ENCODE measurements at regions not wholly inside any gene's neighbourhood (a gene's known extent, or its start where the extent isn't known, plus 50 kb on each side); places are given as distances from the start of the nearest gene placed in this dataset.
"Not testable (repeated sequence)": the region's sequence is repeated elsewhere in the genome, so short reads cannot be mapped to it uniquely, and the experiment has no call there.

DNA sequence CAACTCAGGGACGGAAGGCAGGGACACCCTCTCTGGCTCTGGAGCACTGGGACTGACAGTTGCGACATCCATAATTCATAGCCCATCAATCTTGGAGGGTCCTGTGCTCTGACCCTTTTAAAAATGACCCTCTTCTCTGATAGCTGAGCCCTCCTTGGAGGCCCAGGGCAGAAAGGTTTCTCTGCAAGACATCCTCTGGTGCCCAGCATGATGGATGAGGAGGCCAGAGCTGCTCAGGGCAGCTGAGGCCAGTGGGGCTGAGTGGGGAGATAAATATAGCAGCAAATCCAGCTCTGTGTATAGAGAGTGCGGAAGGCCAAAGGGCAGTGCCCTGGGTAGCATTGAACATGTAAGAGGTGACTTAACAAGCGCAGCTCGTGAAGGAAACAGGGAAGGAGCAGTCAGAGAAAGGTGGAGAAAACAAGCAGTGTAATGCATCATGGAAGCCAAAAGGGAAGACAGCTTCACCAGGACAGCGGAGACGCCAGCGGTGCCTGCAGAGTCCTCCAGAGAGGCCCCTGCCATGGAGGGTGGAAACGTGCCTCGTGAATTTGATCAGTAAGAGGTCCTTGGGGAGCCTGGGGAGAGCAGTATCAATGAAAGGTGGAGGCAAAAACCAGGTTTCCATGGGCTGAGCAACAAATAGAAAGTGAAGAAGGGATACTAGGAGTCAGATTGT, 50.4 kb upstream of the FMOD start:
- no peak for DNase-seq

DNA sequence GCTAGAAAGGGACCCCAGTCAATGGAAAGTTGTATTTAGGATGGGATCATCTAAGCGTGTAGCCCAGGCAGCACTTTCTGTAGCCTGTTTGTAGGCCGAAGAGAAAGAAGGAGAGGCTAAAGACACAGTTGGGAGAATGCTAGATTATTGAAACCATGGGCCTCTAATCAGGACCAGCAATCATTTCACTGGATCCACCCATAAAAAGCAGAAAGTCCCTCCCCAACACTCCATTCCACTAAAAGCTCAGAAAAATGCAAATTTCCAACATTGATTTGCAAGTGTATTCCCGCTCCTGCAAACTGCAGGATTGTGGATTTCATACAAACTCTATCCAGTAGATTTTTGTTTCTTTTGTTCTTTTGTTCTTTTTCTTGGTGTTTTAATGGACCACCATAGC, 51.2 kb upstream of the FMOD start:
- no peak for DNase-seq

DNA sequence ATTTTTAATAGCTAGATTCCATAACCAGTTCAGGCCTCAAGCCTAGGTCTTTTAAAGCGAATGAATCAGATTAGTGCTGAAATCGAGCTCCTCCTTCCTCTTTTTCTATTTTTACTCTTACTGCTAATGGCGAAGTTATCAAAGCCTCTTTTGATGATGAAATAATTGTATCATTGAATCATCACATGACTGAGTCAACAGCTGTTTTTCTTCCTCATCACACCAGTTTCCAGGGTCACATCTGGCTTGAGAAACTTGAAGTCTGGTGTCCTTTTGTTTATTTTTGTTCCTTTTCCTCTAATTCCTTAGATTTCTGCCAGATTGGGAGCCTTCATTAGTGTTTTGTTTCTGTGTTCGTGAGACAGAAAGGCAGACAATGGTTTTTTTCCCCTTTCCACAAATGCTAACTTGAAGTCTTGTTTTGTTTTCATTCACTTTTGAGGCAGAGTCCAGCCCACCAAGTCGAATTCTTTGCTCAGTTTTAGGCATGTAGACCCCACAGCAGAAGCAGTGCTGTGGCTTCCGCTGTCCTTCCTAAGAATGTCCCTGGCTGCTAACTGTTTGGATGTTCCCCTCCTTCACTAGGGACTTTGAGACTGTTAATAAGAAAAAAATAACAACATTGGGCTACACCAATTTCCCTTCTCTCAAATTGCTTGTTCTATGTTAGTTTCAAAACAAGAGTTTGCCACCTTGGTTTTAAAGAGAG, 51.9 kb upstream of the FMOD start:
- DNase-seq: peak; percentile 25

DNA sequence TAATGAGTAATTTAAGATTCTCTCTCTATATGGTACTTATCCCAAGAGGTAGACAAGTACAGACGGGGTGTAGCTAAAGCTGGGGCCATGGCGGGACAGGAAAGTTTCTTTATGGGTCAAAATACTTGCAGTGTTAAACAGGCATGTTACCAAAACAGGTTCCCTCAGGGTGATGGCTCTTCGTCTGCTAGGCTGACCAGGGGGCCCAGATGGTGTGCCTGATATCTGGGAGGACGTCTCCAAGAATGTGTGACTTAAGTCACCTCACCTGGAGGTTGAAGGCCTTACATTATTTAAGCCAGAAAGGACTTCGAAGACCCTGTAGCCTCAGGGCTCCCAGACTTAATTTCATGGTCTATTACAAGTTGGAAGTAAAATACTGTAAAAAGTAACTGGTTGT, 52.7 kb upstream of the FMOD start:
- DNase-seq: no peak

DNA sequence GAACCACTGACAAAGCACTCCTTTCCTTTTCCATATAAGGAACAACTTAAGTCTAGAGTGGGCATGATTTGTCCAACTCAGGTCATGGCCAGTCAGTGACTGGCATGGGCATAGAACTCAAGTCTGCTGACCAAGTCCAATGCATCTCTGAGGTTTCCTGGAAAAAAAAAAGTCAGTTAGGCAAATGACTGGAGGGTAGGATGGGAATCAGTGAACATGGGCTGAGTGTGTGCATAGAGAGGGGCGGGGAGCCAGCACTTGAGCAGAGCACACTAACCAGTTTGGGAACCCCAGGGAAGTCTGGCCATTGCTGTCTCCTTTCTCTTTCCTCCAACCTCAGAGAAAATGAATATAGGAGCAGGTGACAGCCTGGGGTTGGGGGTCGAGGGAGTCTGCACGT, 53.6 kb upstream of the FMOD start:
- DNase-seq: no peak

DNA sequence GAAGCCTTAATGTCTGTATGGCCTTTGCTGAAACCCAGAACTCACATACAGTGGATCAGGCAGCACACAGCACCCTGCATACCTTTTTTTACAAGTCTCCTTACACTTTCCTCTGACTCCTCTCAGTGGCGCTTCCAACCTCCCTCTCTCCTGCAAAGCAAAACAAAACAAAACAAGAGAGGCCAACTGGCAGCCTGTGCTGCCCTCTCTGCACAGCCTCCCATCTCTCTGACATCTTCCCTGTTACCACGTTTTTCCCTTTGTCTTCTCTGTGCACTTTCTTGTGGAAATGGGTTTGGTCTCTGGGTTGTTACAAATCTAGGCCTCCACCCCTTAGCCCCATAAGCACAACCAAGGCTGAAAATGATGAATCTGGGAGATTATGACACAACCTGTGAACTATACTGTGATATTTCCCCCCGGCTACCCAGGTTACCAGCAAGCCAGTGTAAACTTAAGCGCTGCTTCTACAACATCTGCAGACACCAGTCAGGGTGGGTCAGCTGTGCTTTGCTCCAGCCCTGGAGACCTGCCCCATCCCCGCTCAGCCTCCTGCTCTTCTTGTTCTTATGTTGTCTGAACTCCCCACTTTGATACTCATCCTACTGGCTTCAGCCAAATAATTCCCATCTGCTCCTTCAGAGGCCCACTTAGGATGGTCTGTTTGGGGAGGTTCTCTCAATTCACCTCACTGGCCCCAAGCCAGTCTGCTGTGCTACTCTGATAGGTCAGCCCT, 54.9 kb upstream of the FMOD start:
- no peak for DNase-seq

DNA sequence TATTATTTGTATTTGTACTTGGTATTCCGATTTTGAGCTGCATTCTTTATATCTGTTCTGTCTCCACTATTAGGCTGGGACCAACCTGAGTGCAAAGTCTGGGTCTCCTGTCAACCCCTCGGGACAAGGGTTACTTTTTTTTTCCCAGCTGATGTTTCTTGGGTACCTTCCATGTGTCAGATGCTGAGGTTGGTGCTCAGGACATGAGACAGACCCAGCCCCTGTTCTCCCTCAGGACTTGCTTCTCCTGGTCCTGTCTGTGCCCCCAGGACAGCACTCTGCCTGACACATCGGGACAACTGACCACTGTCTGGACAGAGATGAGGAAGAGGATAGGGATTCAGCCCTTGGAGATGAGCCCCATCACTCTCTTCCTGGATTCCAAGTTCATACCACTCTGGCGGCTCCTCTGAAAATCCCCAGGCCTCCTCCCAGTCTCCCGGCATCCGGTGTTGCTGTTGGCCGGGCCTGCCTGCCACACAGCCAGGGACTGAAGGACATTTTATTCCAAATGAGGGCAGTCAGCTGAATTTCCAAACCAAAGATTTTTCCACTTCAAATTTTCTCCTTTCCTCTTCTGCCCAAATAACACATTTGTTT, 55.6 kb upstream of the FMOD start:
- no peak for DNase-seq

DNA sequence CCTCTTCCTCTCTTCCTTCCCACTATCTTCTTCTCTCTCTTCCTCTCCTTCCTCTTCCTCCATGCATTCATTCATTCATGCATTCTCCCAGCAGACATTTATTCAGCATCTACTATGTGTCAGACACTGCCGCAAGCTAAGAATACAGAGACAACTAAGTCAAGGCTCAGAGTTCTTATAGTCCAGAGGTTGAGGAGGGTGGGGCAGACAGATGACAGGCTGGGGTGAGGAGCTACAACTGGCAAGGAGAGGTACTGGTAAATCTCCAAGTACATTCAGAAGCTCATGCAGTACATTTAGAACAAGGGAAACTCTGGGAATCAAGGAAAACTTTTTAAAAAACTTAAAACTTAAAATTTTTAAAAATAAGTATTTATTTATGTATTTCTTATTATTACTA, 56.4 kb upstream of the FMOD start:
- no peak for DNase-seq

DNA sequence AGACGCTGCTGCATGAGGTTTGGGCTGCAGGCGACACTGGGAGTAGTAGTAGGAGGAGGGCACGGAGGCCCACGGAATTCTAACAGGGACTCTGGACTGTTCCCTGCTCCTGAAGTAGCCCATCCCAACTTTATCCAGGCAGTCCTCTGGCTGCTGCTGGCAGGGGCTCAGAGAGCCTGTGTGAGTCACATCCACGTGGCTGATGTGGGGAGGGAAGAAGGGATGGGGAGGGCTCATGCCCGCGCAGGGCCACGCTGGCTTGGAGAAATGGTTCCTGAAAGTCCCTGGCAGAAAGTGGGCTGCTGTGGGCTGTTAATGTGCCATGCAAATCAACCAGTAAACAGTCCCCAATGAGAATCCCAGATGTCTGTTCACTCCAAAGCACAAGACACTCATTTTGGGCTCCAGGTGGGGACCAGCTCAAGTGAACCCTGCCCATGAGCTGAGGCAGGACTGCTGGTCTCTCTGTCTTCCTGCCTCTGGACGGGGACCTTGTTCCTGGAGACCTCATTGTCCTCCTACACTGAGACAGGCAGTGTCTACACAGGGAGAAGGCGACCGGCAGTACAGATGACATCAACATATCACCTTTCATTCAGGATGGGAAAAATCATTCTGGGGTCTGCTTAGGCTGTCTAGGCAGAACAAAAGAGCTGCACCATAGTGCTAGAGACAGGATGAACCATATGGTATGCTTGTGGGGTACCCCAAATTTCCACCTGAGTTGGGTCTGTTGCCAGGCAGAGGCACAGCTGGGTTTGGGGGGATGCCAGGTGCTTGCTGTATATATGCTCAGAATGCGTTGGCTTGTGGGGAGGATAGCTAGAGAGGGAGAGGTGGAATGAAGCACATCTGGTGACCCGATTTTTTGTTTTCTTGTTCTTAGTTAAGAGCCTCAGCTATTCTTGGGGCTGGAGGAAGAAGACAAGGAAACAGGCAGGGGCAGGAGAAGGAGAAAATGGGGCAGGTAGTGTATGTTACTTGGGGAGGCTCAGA, 57.9 kb upstream of the FMOD start:
- DNase-seq: peak; percentile 17

DNA sequence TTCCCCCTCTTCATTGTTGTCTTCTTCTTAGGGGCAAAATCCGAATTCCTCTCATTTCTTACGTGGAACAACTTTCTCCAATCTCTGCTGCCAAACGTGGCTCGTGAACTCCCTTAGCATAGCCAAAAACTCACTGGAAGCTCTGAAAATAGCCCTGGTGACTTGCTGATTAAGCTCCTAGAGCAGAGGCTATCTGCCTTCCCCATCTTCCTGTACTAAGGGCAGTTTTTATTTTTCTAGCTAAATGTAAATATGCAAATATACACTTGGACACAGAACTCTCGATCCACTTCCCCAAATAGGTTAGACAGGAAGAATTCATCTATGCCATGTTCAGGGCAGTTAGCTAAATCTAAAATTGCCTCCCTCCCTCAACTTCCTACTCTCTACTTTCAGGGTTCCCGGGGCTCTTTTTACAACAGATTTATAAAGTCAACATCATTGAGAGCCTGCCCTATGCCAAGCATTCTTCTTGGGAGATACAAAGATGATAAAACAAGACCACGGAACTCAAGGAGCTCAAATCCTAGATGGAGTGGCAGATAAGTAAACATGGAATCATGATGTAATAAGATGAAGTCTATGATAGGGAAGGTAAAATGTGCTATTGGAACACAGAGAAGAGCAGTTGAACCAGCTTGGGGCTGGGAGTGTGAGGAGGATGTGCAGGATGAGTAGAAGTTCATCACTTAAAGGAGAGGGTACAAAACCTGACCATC, 59.4 kb upstream of the FMOD start:
- DNase-seq: no peak

DNA sequence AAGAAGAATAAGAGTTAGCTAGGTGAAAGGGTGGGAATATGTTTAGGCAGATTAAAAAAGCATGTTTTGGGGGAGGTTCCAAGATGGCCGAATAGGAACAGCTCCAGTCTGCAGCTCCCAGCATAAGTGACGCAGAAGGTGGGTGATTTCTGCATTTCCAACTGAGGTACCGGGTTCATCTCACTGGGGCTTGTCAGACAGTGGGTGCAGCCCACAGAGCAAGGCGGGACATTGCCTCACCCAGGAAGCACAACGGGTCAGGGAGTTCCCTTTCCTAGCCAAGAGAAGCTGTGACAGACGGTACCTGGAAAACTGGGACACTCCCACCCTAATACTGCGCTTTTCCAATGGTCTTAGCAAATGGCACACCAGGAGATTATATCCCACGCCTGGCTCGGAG, 60.5 kb upstream of the FMOD start:
- not testable (repeated sequence) for DNase-seq

DNA sequence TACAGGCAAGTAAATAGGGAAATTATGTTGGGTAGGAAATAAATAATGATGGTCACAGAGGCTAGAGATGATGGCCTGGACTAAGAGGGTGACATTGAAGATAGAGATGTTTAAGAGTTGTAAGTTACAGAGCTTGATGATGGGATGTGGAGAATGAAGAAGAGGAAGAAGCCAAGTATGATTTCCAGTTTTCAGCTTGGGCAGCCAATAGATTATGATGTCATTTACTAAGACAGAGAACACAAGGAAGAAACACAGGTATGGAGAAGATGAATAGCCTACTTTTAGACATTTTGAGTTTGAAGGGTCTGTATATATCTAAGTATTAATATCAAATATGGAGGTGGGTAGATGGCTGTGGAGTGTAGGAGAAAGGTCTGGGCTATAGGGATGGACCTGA, 56.0 kb upstream of the PRELP start:
- DNase-seq: no peak

DNA sequence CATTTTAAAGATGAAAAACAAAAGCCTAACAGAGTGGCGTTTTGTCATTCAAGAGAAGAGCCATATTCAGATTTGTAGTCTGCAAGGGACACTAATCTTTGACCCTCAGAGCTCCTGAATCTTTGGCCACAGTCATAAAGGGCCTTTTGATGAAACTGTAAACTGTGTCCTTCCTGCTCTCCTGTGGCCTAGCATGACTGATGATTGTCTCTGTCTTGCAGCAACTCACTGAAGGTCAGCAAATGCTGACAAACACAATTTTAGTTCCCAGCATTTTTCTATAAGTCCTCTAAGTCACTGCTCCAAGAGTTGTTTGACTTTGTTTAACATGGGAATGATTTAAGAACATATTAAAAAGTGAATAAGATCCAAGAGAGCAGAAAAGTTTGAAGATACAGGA, 55.3 kb upstream of the PRELP start:
- DNase-seq: no peak

DNA sequence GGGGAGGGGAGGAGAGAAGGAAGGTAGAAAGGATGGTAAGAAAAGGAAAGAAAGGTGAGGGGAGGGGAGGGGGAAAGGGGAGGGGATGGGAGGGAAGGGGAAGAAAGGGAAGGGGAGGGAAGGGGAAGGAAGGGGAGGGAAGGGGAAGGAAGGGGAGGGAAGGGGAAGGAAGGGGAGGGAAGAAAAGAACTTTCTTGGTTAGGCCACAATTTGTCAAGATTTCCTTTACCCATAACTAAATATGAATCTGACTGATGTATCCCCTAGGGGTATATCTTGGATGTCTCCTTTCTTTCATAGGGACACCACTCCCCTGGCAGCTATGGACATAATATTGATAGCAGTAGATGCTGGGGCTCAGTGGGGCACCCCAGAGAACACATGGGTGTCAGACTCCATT, 54.4 kb upstream of the PRELP start:
- no peak for DNase-seq

DNA sequence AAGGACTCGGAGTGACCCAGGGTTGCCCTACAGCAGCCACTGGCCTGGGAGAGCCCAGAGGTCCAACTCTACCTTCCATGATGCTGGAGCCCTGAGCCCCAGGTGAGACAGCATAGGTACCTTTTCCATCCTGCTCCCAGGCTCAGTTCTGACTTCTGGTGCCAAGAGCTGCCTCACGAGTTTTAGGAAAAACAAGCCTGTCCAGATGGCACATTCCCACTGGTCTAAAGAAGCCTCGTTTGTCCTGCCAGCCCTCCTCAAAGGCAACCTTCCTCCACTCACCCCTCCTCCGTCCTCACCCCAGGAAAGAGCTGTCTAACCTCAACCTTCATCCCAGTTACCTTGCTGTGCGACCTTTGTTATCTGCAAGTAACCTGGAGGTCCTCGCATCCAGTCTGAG, 53.5 kb upstream of the PRELP start:
- no peak for DNase-seq

DNA sequence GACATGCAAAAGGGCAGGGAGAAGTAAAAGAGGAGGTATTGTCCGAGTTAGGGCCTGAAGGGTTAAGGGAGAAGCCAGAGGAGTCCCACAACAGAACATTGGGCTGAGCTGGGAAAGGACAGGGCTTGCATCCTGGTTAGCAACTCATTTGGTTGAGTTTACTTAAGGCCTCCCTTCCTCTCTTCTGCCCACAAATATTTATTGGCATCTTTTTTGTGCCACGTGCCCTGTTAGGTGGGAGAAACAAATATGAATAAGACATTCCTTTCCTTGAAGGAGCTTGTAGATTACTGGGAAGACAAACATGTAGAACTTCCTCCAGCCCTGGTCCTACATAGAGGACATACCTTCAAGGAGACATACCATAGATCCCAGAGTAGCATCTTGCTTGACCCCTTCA, 53.0 kb upstream of the PRELP start:
- no peak for DNase-seq

DNA sequence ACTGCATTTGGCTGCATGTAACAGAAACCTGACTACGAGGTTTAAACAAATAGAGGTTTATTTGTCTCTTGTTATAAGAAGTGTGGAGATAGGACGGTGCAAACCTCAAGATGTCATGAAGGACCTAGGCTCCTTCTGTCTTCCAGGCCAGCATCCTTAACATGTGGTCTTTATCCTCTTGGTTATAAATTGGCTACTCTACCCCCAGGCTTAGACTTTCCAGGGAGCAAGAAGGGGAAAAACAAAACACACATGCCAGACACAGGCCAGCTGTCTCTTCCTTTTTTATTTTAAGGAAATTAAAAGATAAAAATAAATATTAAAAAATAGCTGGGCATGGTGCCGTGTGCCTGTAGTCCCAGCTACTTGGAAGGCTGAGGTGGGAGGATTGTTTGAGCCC, 51.3 kb upstream of the PRELP start:
- DNase-seq: no peak

DNA sequence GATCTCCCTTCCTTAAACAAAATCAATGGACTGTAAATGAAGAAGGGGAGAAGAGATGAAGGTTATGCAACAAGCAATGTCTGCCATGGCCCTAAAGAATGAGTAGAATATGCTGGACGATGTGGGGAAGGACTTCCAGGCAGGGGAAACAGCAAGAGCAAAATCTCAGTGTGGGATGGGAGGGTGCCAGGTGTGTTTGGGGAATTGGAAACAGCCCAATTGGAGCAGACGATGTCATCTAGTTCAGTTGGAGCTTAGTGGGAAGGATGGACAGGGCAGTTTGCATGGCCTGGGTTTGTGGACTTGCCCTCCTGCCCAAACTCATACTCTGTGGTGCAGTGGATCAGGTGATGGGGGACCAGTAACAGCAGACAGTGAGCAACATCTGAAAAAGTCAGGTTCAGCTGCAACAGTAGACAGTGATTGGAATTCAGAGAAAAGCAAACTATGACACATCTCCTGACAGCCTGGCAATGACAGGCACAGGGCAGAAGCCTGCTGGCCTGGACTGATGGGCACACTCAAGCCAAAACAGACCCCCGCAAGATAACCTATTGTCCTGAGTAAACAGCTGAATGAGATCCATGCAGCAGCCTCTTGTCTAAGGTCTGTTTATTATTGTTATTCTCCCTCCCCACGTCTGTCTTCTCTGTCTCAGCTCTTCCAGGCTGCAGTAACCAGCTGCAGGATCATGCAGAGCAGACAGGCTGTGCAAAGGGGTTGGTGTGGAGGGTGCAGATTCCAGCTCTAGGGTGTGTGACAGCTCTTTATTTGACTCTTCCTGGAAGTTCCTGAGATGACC, 50.5 kb upstream of the PRELP start:
- no peak for DNase-seq

DNA sequence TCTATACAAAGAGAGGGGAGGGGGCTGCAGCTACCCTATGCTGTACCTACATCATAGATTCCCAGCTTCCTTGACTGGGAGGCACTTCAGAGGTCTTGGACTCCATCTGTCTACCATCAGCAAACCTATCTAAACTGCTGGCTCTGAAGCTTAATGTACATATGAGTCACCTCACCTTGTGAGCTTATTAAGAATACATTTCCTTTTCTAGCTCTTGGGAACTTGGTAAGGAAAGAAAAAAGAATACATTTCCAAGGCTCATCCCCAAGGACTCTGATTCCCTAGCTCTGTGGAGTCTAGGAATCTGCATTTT, 50.0 kb upstream of the PRELP start:
- no peak for DNase-seq

Data from kidney glomerular epithelial cell (primary cell).